Suprapubic skin (tissue), 4 donors: ENCODE measurements at regions not wholly inside any gene's neighbourhood (a gene's known extent, or its start where the extent isn't known, plus 50 kb on each side); places are given as distances from the start of the nearest gene placed in this dataset.

Experiments used
- DNase-seq, 2 donors: peaks; one replicate each; pipeline ENCODE4 v3.0.0-alpha.2; 2019; ENCODE audit warnings: low spot score in 2 of 2
- H3K27ac ChIP-seq: fragments of 200-600 bp; sonication (generic); one replicate; pipeline ENCODE4 v1.5.1; 2019
- H3K27me3 ChIP-seq: fragments of 200-600 bp; sonication (generic); one replicate; pipeline ENCODE4 v1.5.1; 2019
- H3K36me3 ChIP-seq: fragments of 200-600 bp; sonication (generic); one replicate; pipeline ENCODE4 v1.5.1; 2019
- H3K4me1 ChIP-seq: fragments of 200-600 bp; sonication (generic); one replicate; pipeline ENCODE4 v1.5.1; 2019
- H3K4me3 ChIP-seq: fragments of 200-600 bp; sonication (generic); one replicate; pipeline ENCODE4 v1.5.1; 2019; ENCODE audit warnings: mild to moderate bottlenecking
- H3K9me3 ChIP-seq: fragments of 200-600 bp; sonication (generic); one replicate; pipeline ENCODE4 v1.5.1; 2019
- EP300 ChIP-seq: sonication (generic); formaldehyde crosslinking; IDR thresholded peaks from one replicate; pipeline ENCODE4 v1.6.1; 2017; ENCODE audit warnings: antibody characterized with exemption
- POLR2A ChIP-seq, 2 donors: fragments of 450-650 bp; IDR thresholded peaks; one replicate each; pipeline ENCODE4 v1.6.1; 2017; ENCODE audit warnings: antibody characterized with exemption in 2 of 2, mild to moderate bottlenecking in 2 of 2, moderate library complexity in 2 of 2
- POLR2AphosphoS5 ChIP-seq, 3 donors: sonication (generic); formaldehyde crosslinking; IDR thresholded peaks; one replicate each; pipeline ENCODE4 v1.6.1; 2017; ENCODE audit warnings: antibody characterized with exemption in 3 of 3
- WGBS: methylation state at CpG from one replicate; pipeline ENCODE4 v1.1.5; 2018; 5-methylcytosine and 5-hydroxymethylcytosine counted together
- TF ChIP-seq, protein P1 (sequence below), 2 donors: fragments of 200-600 bp in 1 of 2; fragments of 450-650 bp in 1 of 2; sonication (generic) in 1 of 2; IDR thresholded peaks; one replicate each; pipeline ENCODE4 v1.5.1; 2016 to 2019; ENCODE audit warnings: antibody characterized with exemption in 2 of 2, mild to moderate bottlenecking in 1 of 2, moderate library complexity in 1 of 2

DNA sequence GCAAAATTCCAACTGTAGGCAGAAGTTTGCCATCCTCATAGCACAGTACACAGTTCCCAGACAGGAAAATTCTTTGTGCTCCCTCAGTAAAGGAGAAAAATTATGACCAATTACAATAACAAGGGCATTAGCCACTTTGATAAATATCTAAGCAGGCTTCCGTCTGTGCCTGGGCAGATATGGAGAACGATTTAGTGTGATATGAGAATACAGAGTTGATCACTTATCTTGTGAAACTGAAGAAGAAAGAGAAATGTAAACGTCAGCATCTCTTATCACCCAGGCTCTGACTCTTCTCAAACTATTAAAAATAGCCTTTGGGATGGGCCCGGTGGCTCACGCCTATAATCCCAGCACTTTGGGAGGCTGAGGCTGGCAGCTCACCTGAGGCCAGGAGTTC is 54.5 kb upstream of the TIAM1 start:
- WGBS = 62% methylated on average over 5 of the region's 5 CpGs
- TF ChIP-seq EP300 = no peak
- TF ChIP-seq, protein P1, sequence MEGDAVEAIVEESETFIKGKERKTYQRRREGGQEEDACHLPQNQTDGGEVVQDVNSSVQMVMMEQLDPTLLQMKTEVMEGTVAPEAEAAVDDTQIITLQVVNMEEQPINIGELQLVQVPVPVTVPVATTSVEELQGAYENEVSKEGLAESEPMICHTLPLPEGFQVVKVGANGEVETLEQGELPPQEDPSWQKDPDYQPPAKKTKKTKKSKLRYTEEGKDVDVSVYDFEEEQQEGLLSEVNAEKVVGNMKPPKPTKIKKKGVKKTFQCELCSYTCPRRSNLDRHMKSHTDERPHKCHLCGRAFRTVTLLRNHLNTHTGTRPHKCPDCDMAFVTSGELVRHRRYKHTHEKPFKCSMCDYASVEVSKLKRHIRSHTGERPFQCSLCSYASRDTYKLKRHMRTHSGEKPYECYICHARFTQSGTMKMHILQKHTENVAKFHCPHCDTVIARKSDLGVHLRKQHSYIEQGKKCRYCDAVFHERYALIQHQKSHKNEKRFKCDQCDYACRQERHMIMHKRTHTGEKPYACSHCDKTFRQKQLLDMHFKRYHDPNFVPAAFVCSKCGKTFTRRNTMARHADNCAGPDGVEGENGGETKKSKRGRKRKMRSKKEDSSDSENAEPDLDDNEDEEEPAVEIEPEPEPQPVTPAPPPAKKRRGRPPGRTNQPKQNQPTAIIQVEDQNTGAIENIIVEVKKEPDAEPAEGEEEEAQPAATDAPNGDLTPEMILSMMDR (IDR thresholded peaks at IDR 0.05) = no peak
- TF ChIP-seq POLR2AphosphoS5 (IDR thresholded peaks at IDR 0.05) = no peak
- no peak for TF ChIP-seq POLR2A (IDR thresholded peaks at IDR 0.05)
- no peak for DNase-seq
- peaks cover 4% of the 10 kb centered on the region for H3K4me1 ChIP-seq
- no peaks in the 10 kb centered on the region for H3K36me3 ChIP-seq
- H3K27me3 ChIP-seq = no peaks in the 10 kb centered on the region
- H3K9me3 ChIP-seq = no peaks in the 10 kb centered on the region
- H3K27ac ChIP-seq = no peak overlapping the region
- H3K4me3 ChIP-seq = no peak overlapping the region

DNA sequence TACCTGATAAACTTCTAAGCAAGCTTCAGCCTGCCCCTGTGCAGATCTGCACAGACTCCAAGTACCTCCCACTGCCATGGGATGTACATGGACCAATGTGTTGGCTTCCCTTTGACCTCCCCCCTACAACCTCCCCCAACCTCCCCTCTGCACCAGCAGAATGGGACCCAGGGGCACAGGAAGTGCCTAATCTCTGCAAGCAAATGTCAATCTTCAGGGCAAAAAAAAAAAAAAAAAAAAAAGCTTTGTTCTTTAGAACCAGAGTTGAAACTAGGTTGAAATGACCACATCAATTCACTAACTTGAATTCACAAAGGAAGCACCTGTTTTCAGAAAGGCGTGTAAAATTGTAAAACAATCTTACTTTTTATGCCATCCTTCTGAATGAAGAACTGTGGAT is 53.9 kb upstream of the TIAM1 start:
- H3K4me1 ChIP-seq = peaks cover 4% of the 10 kb centered on the region
- TF ChIP-seq POLR2A (IDR thresholded peaks at IDR 0.05) (no peak), POLR2AphosphoS5 (IDR thresholded peaks at IDR 0.05) (no peak), EP300 (no peak)
- TF ChIP-seq, protein P1 (IDR thresholded peaks at IDR 0.05) = no peak
- no peaks in the 10 kb centered on the region for H3K27me3 ChIP-seq
- no peaks in the 10 kb centered on the region for H3K36me3 ChIP-seq
- no peak overlapping the region for H3K27ac ChIP-seq
- H3K4me3 ChIP-seq = no peak overlapping the region
- H3K9me3 ChIP-seq = no peaks in the 10 kb centered on the region
- WGBS = 71% methylated on average over 1 of the region's 1 CpG
- DNase-seq = no peak

DNA sequence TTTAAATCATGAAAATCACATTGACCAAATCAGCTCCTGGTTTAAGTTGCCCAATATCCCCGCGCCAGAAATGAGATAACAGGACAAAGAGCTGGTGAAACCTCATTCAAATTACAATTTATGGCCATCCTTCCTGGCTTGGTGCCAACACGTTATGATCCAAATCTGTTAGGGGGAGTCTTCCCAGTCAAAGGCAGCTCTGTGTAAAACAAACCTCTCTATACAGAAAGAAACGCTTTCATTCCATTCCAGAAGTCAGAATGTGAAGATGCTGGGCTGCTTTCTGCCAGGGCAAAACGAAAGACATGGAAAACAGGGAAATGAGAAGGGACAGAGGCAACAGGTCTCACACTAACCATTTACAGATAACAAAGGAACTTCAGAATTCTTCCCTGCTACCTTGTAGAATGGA is 53.5 kb upstream of the TIAM1 start:
- 24% methylated on average over 5 of the region's 5 CpGs for WGBS

DNA sequence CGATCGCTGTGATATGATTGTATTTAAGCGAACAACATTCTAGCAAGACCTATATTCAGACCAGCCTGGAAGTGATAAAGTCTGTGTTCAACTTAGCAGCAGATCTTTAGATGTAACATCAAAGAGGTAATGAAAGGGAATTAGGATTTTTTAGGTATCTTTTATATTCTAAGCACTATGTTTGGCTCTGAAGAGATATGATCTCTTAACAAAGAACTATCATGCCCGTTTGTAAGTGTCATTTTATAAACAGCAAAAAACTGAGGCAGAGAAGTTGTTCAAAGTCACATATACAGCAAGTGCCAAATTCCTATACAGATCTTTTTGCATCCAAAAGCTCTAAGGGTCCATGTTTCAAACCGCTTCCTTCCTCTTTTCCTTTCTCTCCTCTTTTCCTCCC is 53.0 kb upstream of the TIAM1 start:
- Histone ChIP-seq H3K27ac (no peak overlapping the region), H3K9me3 (no peaks in the 10 kb centered on the region), H3K4me3 (no peak overlapping the region), H3K36me3 (no peaks in the 10 kb centered on the region), H3K27me3 (no peaks in the 10 kb centered on the region), H3K4me1 (peaks cover 4% of the 10 kb centered on the region)
- WGBS = 80% methylated on average over 5 of the region's 5 CpGs
- TF ChIP-seq POLR2AphosphoS5 (IDR thresholded peaks at IDR 0.05) = no peak
- no peak for DNase-seq

More for the DNA sequence above, 53.5 kb upstream of the TIAM1 start:
- TF ChIP-seq, protein P1 (IDR thresholded peaks at IDR 0.05) = no peak
- TF ChIP-seq EP300 = no peak
- no peak for TF ChIP-seq POLR2A (IDR thresholded peaks at IDR 0.05)
- TF ChIP-seq POLR2AphosphoS5 (IDR thresholded peaks at IDR 0.05) = no peak
- peaks cover 4% of the 10 kb centered on the region for H3K4me1 ChIP-seq
- H3K27ac ChIP-seq = no peak overlapping the region
- no peaks in the 10 kb centered on the region for H3K27me3 ChIP-seq
- no peaks in the 10 kb centered on the region for H3K9me3 ChIP-seq
- no peak overlapping the region for H3K4me3 ChIP-seq
- no peaks in the 10 kb centered on the region for H3K36me3 ChIP-seq
- DNase-seq = no peak

DNA sequence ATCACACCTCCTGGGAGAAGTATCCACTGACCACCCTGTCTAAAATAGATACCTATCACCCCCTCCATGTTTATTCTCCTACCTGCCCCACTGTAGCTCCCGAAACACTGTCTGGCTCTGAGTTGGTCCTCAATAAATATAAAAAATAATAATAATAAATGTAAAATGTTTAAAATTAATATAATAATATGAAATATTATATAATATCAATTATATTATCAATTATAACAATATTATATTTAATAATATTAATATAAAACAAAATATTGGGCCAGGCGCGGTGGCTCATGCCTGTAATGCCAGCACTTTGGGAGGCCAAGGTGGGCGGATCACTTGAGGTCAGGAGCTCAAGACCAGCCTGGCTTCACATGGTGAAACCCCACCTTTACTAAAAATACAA is 52.3 kb upstream of the TIAM1 start:
- WGBS = 96% methylated on average over 4 of the region's 4 CpGs
- TF ChIP-seq POLR2AphosphoS5 (IDR thresholded peaks at IDR 0.05) (no peak), POLR2A (IDR thresholded peaks at IDR 0.05) (no peak), EP300 (no peak)
- TF ChIP-seq, protein P1 (IDR thresholded peaks at IDR 0.05) = no peak
- Histone ChIP-seq H3K4me3 (no peak overlapping the region), H3K4me1 (peaks cover 4% of the 10 kb centered on the region), H3K27ac (no peak overlapping the region), H3K27me3 (no peaks in the 10 kb centered on the region), H3K9me3 (no peaks in the 10 kb centered on the region), H3K36me3 (no peaks in the 10 kb centered on the region)
- no peak for DNase-seq

DNA sequence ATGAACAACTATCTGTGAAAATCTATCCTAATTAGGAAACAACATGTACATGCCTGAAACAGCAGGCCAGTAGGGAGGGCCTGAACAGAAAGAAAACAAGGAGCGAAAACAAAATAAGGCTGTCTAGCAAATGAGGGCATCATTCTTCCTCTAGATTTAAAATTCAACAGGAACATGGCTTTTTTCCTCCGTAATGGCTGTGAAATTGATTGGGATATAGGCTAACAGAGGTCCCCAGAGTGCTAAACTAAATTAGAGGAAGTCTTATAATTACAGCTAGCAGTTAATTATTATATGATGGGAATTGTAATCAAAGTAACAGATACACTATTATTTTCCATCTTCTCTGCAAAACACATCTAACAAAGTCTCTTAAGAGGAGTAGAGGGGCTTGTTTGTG is 51.7 kb upstream of the TIAM1 start:
- no peak for TF ChIP-seq EP300
- no peak for TF ChIP-seq POLR2A (IDR thresholded peaks at IDR 0.05)
- TF ChIP-seq, protein P1 (IDR thresholded peaks at IDR 0.05) = no peak
- TF ChIP-seq POLR2AphosphoS5 (IDR thresholded peaks at IDR 0.05) = no peak
- H3K36me3 ChIP-seq = no peaks in the 10 kb centered on the region
- H3K9me3 ChIP-seq = no peaks in the 10 kb centered on the region
- no peak for DNase-seq
- H3K4me3 ChIP-seq = no peak overlapping the region
- WGBS = 89% methylated on average over 2 of the region's 2 CpGs
- H3K4me1 ChIP-seq = peaks cover 4% of the 10 kb centered on the region
- no peaks in the 10 kb centered on the region for H3K27me3 ChIP-seq
- H3K27ac ChIP-seq = no peak overlapping the region
